ENCODE measurements at regions not wholly inside any gene's neighbourhood (a gene's known extent, or its start where the extent isn't known, plus 50 kb on each side); places are given as distances from the start of the nearest gene placed in this dataset.

DNA sequence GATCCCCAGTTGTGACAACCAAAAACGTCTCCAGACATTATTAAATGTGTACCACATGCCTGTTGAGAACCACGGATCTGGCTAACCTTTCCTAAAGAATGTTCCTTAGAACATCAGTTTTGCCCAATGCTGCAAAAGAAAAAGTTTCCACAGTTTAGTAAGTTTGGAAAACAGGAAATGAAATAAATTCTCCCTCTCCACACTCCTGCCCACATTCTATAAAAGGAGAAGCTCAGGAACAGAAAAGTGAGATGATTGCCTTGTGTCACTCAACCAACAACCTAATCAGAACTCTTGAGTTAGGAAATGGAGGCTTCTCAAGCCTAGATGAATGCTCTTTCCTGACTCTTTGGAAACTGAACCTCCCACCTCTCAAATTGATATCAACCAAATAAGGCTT, 56.1 kb upstream of the NFE2L2 start:
- ChIA-PET CTCF (no interaction called here), POLR2A (ENCODE audit: low non-redundant PET) (no interaction called here)
- H3K27ac ChIP-seq, result no peak overlapping the region
- no peak for DNase-seq (ENCODE audit: low spot score)
- TF ChIP-seq CTCF (conservative IDR thresholded peaks at IDR 0.05; ENCODE audit: low read depth), result no peak

DNA sequence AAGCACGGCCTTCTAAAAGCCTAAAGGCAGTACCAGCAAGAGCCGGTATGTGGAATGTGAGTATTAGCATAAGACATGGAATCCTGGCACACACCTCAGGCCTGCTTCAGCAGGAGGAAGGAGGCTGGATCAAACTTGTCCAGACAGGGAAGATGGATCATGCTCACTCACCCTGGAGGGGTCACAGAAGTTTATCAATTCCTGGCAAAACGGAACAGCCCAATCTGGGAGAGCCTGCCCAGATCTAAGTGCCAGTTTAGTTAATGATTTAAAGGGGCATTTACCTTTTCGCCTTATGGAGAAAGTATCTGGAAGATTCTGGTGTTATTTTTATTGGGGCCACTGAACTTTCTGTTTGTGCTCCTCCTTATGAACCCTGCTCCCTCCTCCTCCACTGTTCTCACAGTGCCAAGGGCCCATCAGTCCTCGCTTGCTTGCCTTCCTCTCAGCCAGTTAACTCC, 58.3 kb upstream of the NFE2L2 start:
- POLR2A ChIA-PET (ENCODE audit: low non-redundant PET), result interaction anchor here (0.6 kb wide), 1 partner anchor 112 kb away, joined by 3 read pairs; no protein-coding TSS in a partner anchor
- CTCF ChIA-PET, result no interaction called here
- peak overlapping the region; percentile 92 for H3K27ac ChIP-seq
- no peak for TF ChIP-seq CTCF (conservative IDR thresholded peaks at IDR 0.05; ENCODE audit: low read depth)
- peak; percentile 92 for DNase-seq (ENCODE audit: low spot score)

DNA sequence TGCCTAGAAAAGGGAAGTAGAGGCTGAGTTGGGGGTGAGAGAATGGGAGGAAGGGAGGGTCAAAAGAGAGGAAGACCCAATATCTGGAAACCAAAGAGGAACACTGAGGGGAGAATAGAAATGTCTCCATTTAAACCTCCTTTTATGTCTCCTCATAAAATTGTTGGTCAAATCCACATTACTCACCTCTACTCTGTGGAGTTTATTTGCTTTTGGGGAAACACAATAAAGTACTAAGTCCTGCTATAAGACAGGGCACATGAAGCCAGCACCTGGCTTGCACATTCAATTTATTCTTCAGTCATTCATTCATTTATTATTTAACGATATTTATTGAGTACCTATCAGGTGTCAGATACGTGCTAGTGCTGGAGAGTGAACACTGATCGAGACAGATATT, 60.3 kb upstream of the NFE2L2 start:
- CTCF ChIA-PET, result no interaction called here
- H3K27ac ChIP-seq, result no peak overlapping the region
- DNase-seq (ENCODE audit: low spot score), result no peak
- TF ChIP-seq CTCF (conservative IDR thresholded peaks at IDR 0.05; ENCODE audit: low read depth), result no peak
- POLR2A ChIA-PET (ENCODE audit: low non-redundant PET), result no interaction called here

DNA sequence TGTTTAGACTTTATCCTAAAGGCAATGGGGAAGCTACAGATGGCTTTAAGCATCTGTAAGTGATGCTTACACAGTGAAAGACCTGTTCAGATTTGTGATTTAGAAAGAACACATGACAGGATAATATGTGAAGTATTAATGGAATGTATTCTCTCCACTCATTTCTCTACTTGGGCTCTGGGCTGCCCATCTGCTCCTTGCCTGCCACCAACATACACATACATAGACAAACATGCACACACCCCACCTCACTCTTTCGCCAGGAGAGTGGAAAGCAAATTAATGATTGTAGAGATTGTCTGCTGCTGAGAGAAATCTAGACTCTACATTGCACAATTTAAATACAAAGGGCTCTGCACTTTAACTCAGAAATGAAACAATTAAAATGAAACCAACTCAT, 61.0 kb upstream of the NFE2L2 start:
- H3K27ac ChIP-seq, result peak overlapping the region; percentile 85
- POLR2A ChIA-PET (ENCODE audit: low non-redundant PET), result no interaction called here
- CTCF ChIA-PET, result interaction anchor here (1.3 kb wide), 1 partner anchor 161 kb away, joined by 4 read pairs; no protein-coding TSS in a partner anchor
- DNase-seq (ENCODE audit: low spot score), result no peak
- TF ChIP-seq CTCF (conservative IDR thresholded peaks at IDR 0.05; ENCODE audit: low read depth), result no peak

DNA sequence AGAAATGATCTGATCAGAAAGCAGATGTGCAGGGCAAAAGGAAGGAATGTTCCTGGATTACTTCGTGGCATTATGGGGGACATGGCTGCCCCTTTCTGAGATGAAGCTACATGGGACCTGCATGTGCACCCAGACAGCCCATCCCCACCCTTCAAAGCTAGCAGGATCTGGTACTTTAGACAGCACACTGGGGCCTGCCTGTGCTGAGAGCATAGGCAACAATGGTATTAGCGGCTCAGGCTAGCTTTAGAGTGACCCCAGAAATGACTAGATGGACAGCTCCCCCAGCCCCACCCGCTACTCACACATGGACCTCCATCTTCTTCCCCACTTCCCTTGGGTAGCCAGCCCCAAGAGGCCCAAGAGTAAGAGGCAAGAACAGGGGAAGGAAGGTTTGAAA, 61.5 kb upstream of the NFE2L2 start:
- DNase-seq (ENCODE audit: low spot score), result no peak
- CTCF ChIA-PET, result interaction anchor here (1.3 kb wide), 1 partner anchor 161 kb away, joined by 4 read pairs; no protein-coding TSS in a partner anchor
- POLR2A ChIA-PET (ENCODE audit: low non-redundant PET), result no interaction called here
- TF ChIP-seq CTCF (conservative IDR thresholded peaks at IDR 0.05; ENCODE audit: low read depth), result no peak
- H3K27ac ChIP-seq, result peak overlapping the region; percentile 85

- no peak for DNase-seq (ENCODE audit: low spot score)
- no peak overlapping the region for H3K27ac ChIP-seq
- POLR2A ChIA-PET (ENCODE audit: low non-redundant PET), result no interaction called here
- CTCF ChIA-PET, result interaction anchor here (0.6 to 1.3 kb wide), 2 partner anchors 9 to 162 kb away, joined by 3 to 4 read pairs; no protein-coding TSS in a partner anchor
- no peak for TF ChIP-seq CTCF (conservative IDR thresholded peaks at IDR 0.05; ENCODE audit: low read depth)
Observed at GRCh38 chr2:177326591-177326990, 62.1 kb upstream of the NFE2L2 start.

Data from RWPE1 (cell line).